HG02981 (cell line): ENCODE measurements at regions not wholly inside any gene's neighbourhood (a gene's known extent, or its start where the extent isn't known, plus 50 kb on each side); places are given as distances from the start of the nearest gene placed in this dataset.

Source experiments
- ATAC-seq: cut with Tn5 transposase; IDR thresholded peaks from one replicate; pipeline ENCODE4 v1.9.1; 2021; ENCODE audit warnings: mild to moderate bottlenecking, moderate library complexity; ENCODE audit not compliant: unreplicated experiment

GRCh38 chrX:124984140-124984813 lies 335.4 kb upstream of the TEX13C start:
- ATAC-seq = no peak

GRCh38 chrX:124986284-124986683 lies 333.4 kb upstream of the TEX13C start:
- ATAC-seq = no peak

- ATAC-seq = no peak
Observed at GRCh38 chrX:124993735-124994134, 325.9 kb upstream of the TEX13C start.

- ATAC-seq = no peak
Observed at GRCh38 chrX:124994404-124994803, 325.3 kb upstream of the TEX13C start.

- no peak for ATAC-seq
Observed at GRCh38 chrX:125003746-125004446, 315.8 kb upstream of the TEX13C start.

GRCh38 chrX:125004799-125005198 lies 314.9 kb upstream of the TEX13C start:
- ATAC-seq = no peak

GRCh38 chrX:125005863-125006262 lies 313.8 kb upstream of the TEX13C start:
- no peak for ATAC-seq

GRCh38 chrX:125006704-125007103 lies 313.0 kb upstream of the TEX13C start:
- no peak for ATAC-seq

- ATAC-seq = no peak
Observed at GRCh38 chrX:125012585-125012984, 307.1 kb upstream of the TEX13C start.

GRCh38 chrX:125029131-125029530 lies 290.5 kb upstream of the TEX13C start:
- no peak for ATAC-seq
